22Rv1 (cell line): ENCODE measurements at regions not wholly inside any gene's neighbourhood (a gene's known extent, or its start where the extent isn't known, plus 50 kb on each side); places are given as distances from the start of the nearest gene placed in this dataset.

Experiments used
- H3K27ac ChIP-seq: fragments of 450-650 bp; 2 replicates; pipeline ENCODE4 v1.5.1; 2017
- ZFX ChIP-seq: fragments of 450-650 bp; IDR thresholded peaks from 2 replicates; pipeline ENCODE4 v1.6.1; 2017; ENCODE audit warnings: antibody characterized with exemption, borderline replicate concordance
- TF ChIP-seq, protein P1 (sequence below): fragments of 450-650 bp; IDR thresholded peaks from 2 replicates; pipeline ENCODE4 v1.5.1; 2017; ENCODE audit warnings: mild to moderate bottlenecking

DNA sequence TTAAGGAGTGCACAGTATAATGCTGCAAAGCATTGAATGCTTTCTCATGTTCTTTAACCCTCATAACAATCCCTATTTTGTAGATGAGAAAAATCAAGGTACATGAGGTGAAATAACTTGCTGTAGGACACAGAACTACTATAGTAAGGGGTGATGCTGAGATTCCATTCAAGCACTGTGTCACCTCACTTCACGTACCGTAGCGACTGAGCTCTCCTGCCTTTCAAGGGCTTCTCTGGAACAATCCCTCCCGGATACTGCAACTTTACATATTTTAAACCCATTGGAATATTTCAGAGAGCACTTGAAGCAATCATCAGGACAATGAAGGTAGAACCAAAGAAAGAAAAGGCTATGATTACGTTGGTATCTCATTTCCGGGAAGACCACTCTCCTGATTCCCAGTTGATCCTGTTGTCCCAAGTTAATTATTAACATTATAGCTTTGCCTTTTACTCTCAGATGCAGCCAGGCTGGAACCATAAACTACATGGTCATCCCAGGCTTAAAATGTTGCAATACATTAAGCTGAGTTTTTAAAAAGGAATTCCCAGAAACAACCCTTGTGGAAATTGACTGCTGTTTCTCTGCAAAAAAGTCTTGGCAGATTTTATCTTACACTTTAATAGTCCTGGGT is 252.2 kb upstream of the IGF1R start:
- no peak overlapping the region for H3K27ac ChIP-seq
- no peak for TF ChIP-seq ZFX
- TF ChIP-seq, protein P1, sequence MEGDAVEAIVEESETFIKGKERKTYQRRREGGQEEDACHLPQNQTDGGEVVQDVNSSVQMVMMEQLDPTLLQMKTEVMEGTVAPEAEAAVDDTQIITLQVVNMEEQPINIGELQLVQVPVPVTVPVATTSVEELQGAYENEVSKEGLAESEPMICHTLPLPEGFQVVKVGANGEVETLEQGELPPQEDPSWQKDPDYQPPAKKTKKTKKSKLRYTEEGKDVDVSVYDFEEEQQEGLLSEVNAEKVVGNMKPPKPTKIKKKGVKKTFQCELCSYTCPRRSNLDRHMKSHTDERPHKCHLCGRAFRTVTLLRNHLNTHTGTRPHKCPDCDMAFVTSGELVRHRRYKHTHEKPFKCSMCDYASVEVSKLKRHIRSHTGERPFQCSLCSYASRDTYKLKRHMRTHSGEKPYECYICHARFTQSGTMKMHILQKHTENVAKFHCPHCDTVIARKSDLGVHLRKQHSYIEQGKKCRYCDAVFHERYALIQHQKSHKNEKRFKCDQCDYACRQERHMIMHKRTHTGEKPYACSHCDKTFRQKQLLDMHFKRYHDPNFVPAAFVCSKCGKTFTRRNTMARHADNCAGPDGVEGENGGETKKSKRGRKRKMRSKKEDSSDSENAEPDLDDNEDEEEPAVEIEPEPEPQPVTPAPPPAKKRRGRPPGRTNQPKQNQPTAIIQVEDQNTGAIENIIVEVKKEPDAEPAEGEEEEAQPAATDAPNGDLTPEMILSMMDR, result no peak

DNA sequence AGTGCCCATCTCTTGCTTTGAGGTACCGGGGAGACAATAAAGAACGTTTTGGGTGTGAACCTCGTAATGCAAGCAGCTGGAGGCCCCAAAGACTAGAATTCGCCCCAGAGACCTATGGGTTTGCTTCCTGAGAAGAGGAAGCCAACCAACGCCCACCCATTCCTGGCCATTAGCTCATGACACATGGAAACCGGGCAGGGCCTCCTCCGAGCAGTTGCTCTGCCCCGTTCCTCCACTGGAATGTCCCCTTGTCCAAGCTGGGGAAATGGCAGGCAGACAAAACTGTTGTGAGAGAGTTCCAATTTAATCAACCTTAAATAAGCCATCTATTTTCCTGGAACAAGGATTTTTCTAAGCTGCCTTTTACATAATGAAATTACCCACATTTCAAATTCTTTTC is 250.9 kb upstream of the IGF1R start:
- no peak overlapping the region for H3K27ac ChIP-seq
- no peak for TF ChIP-seq ZFX
- TF ChIP-seq, protein P1, result no peak

DNA sequence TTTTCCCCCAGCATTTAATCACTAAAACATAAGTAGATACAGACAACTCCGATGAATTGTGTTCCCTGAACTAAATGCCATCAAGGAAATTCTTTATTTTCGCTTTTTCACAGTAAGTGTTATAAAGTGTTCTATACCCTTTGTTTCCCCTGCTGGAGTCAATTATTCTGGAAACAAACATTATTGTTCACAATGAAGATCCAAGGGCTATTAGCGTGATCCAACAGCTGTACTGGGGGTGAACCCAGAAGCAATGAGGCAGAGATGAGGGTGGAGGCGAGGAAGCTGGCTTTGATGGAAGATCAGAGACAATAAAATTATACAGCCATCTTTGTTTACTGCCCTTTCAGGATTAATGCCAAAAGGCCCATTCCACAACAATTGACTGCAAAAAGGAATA is 250.3 kb upstream of the IGF1R start:
- TF ChIP-seq, protein P1, result no peak
- TF ChIP-seq ZFX, result no peak
- no peak overlapping the region for H3K27ac ChIP-seq

DNA sequence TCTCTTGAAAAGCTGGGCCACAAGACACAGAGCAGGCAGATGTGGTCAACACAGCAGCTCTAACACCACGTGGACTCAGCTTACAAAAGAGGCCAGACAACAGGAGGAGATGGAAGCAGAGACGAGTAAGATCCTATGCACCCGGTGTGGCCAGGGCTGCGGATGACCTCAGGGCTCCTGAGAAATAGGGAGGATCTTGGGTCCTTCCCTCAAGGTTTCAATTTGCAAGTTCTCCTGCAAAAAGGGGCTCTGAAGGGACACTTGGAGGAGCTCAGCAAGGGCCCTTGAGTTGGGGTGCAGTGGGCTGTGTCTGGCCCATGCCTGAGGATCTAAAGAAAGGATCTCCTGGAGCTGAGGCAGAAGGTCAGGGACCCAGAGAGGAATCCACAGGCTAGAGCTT is 249.5 kb upstream of the IGF1R start:
- H3K27ac ChIP-seq, result no peak overlapping the region
- TF ChIP-seq ZFX, result no peak
- TF ChIP-seq, protein P1, result no peak

DNA sequence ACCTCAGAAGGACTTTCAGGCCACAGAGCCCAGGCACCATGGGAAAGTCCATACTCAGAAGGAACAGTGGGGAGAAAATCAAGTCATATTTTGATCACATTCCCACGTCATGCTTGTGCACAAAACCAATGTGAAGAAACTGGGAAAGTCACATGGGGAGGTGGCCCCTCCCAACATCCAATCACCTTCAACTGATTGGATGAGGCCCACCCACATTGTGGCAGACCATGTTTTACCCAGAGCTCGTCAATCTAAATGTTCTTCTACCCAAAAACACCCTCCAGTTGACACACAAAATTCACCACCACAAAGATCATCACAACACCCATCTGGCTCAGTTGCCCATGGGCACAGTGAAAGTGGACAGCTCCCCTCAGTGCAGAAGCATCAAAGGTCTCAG is 248.2 kb upstream of the IGF1R start:
- TF ChIP-seq ZFX, result no peak
- TF ChIP-seq, protein P1, result no peak
- no peak overlapping the region for H3K27ac ChIP-seq

DNA sequence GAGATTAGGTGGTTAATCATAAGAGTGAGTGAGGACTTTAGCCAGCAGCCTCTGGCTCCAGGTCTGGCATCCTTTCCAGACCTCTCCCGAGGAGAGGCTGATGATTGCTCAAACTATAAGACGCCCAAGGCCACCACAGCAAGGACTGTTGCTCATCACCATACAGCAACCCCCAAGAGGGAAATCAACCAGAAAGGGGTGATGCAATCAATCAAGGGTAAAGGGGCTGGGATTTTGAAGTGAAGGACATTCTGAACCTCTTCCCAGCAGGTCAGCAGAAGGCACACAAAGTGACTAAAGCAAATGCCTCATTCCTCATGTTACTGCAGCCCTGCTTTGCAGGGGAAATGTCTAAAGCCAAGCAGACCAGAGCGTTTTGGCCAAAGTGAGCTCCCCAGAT is 247.3 kb upstream of the IGF1R start:
- no peak overlapping the region for H3K27ac ChIP-seq
- TF ChIP-seq, protein P1, result no peak
- TF ChIP-seq ZFX, result no peak

DNA sequence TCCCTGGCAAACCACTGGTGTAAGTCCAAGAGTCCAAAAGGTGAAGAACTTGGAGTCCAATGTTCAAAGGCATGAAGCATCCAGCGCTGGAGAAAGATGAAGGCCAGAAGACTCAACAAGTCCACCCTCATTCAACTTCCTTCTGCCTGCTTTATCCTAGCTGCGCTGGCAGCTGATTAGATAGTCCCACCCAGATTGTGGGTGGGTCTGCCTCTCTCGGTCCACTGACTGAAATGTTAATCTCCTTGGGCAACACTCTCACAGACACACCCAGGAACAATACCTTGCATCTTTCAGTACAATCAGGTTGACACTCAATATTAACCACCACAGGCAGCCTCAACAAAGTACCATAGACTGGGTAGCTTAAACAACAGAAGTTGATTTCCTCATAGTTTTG is 245.9 kb upstream of the IGF1R start:
- H3K27ac ChIP-seq, result no peak overlapping the region
- TF ChIP-seq ZFX, result no peak
- TF ChIP-seq, protein P1, result no peak
